IMR-90 (cell line): ENCODE measurements at regions not wholly inside any gene's neighbourhood (a gene's known extent, or its start where the extent isn't known, plus 50 kb on each side); places are given as distances from the start of the nearest gene placed in this dataset.

Experiments
- ATAC-seq: fragments of 200-7000 bp; cut with Tn5 transposase; 2 replicates; pipeline ENCODE4 v1.9.1; 2020; ENCODE audit warnings: low read depth, mild to moderate bottlenecking, moderate library complexity
- BruUV-seq: library from RNA; stranded (reverse); fragments of 400-500 nt; replicated peaks from 2 replicates; lab custom pipeline; 2021; lab: Mats Ljungman, UMichigan
- CTCF ChIA-PET: fragments of 300-600 bp; formaldehyde crosslinking; extraction: SDS; loops from one replicate; lab custom pipeline; 2021; ENCODE audit warnings: antibody characterized with exemption; lab: Yijun Ruan, JAX
- POLR2A ChIA-PET: fragments of 300-600 bp; sonication (Branson Sonifier 250); formaldehyde crosslinking; loops from one replicate; lab custom pipeline; 2022; ENCODE audit warnings: antibody characterized with exemption; ENCODE audit not compliant: unreplicated experiment; lab: Charles Lee
- DNase-seq: peaks from one replicate; pipeline ENCODE4 v3.0.0; 2013
- H2AFZ ChIP-seq: replicated peaks from 2 replicates; pipeline ENCODE3; 2013; ENCODE audit warnings: low read length, mild to moderate bottlenecking; ENCODE audit not compliant: poor library complexity
- H2AK5ac ChIP-seq: 2 replicates; pipeline ENCODE4 v1.6.1; 2013; ENCODE audit warnings: low read depth, low read length, inconsistent platforms
- H2AK9ac ChIP-seq: replicated peaks from 2 replicates; pipeline ENCODE3; 2013; ENCODE audit warnings: mild to moderate bottlenecking, low read depth, low read length, moderate library complexity; ENCODE audit not compliant: poor library complexity
- H2BK120ac ChIP-seq: 2 replicates; pipeline ENCODE4 v1.6.1; 2013; ENCODE audit warnings: low read depth, low read length, inconsistent platforms
- H2BK15ac ChIP-seq: 3 replicates; pipeline ENCODE4 v1.6.1; 2013; ENCODE audit warnings: low read depth, low read length, inconsistent platforms
- H2BK20ac ChIP-seq: 2 replicates; pipeline ENCODE4 v1.6.1; 2013; ENCODE audit warnings: low read depth, mild to moderate bottlenecking, inconsistent platforms, low read length, moderate library complexity
- H2BK5ac ChIP-seq: 2 replicates; pipeline ENCODE4 v1.6.1; 2013; ENCODE audit warnings: mild to moderate bottlenecking, low read depth, low read length, inconsistent platforms; ENCODE audit not compliant: poor library complexity, severe bottlenecking
- H3K14ac ChIP-seq: replicated peaks from 2 replicates; pipeline ENCODE4 v1.6.1; 2013; ENCODE audit warnings: low read depth, low read length, inconsistent platforms
- H3K18ac ChIP-seq: 2 replicates; pipeline ENCODE4 v1.6.1; 2013; ENCODE audit warnings: low read depth, low read length, control low read depth
- H3K23ac ChIP-seq: 2 replicates; pipeline ENCODE4 v1.6.1; 2013; ENCODE audit warnings: low read depth, low read length, inconsistent platforms
- H3K27ac ChIP-seq: 2 replicates; pipeline ENCODE4 v1.5.1; 2013; ENCODE audit warnings: mild to moderate bottlenecking, control low read depth, low read length; ENCODE audit not compliant: insufficient read depth
- H3K27me3 ChIP-seq: 2 replicates; pipeline ENCODE4 v1.6.1; 2013; ENCODE audit warnings: low read length; ENCODE audit not compliant: control insufficient read depth, insufficient read depth
- H3K36me3 ChIP-seq: 2 replicates; pipeline ENCODE4 v1.6.1; 2013; ENCODE audit warnings: low read length, mixed read lengths; ENCODE audit not compliant: control insufficient read depth, insufficient read depth
- H3K4ac ChIP-seq: 2 replicates; pipeline ENCODE4 v1.6.1; 2013; ENCODE audit warnings: low read depth, low read length, inconsistent platforms
- H3K4me1 ChIP-seq: 2 replicates; pipeline ENCODE4 v1.6.1; 2013; ENCODE audit warnings: low read length, mixed read lengths; ENCODE audit not compliant: control insufficient read depth, insufficient read depth
- H3K4me2 ChIP-seq: 2 replicates; pipeline ENCODE4 v1.6.1; 2013; ENCODE audit warnings: low read depth, mild to moderate bottlenecking, control low read depth, low read length, moderate library complexity
- H3K4me3 ChIP-seq: 2 replicates; pipeline ENCODE4 v1.5.1; 2013; ENCODE audit warnings: low read depth, mild to moderate bottlenecking, control low read depth, low read length, moderate library complexity; ENCODE audit not compliant: insufficient read depth
- H3K56ac ChIP-seq: 2 replicates; pipeline ENCODE4 v1.6.1; 2013; ENCODE audit warnings: low read length, inconsistent platforms; ENCODE audit not compliant: insufficient read depth; ENCODE audit errors: extremely low read depth
- H3K79me1 ChIP-seq, 2 experiments: 2 replicates each; pipeline ENCODE4 v1.6.1; 2013; ENCODE audit warnings: low read length in 2 of 2, inconsistent platforms in 1 of 2, low read depth in 1 of 2
- H3K9ac ChIP-seq: 2 replicates; pipeline ENCODE4 v1.6.1; 2013; ENCODE audit warnings: low read depth, low read length, control low read depth
- H3K9me1 ChIP-seq: 2 replicates; pipeline ENCODE4 v1.6.1; 2013; ENCODE audit warnings: low read length, inconsistent platforms; ENCODE audit not compliant: insufficient read depth
- H3K9me3 ChIP-seq: 2 replicates; pipeline ENCODE4 v1.6.1; 2013; ENCODE audit warnings: low read length; ENCODE audit not compliant: control insufficient read depth, insufficient read depth
- H4K20me1 ChIP-seq: 2 replicates; pipeline ENCODE4 v1.6.1; 2013; ENCODE audit warnings: low read length, inconsistent platforms; ENCODE audit not compliant: insufficient read depth
- H4K5ac ChIP-seq: 2 replicates; pipeline ENCODE4 v1.6.1; 2013; ENCODE audit warnings: mild to moderate bottlenecking, low read depth, low read length, control low read depth
- H4K8ac ChIP-seq, 2 experiments: 2 replicates each; pipeline ENCODE4 v1.6.1; 2013; ENCODE audit warnings: low read depth in 2 of 2, low read length in 2 of 2, control low read depth in 1 of 2, inconsistent platforms in 1 of 2
- H4K91ac ChIP-seq: 2 replicates; pipeline ENCODE4 v1.6.1; 2013; ENCODE audit warnings: low read depth, low read length, inconsistent platforms; ENCODE audit not compliant: insufficient read depth
- CHD1 ChIP-seq: IDR thresholded peaks from 2 replicates; pipeline ENCODE4 v1.6.1; 2012; ENCODE audit warnings: low read depth, low read length, improper control_type of control experiment
- MAFK ChIP-seq: IDR thresholded peaks from 2 replicates; pipeline ENCODE4 v1.6.1; 2012; ENCODE audit warnings: low read depth, low read length, improper control_type of control experiment
- RAD21 ChIP-seq: IDR thresholded peaks from 2 replicates; pipeline ENCODE4 v1.6.1; 2012; ENCODE audit warnings: low read length, improper control_type of control experiment
- RFX5 ChIP-seq: IDR thresholded peaks from 2 replicates; pipeline ENCODE4 v1.8.0; 2012; ENCODE audit warnings: low read depth, mild to moderate bottlenecking, low read length, moderate library complexity
- WGBS, 2 experiments: methylation state at CpG; one replicate each; pipeline versions ENCODE4 v1.1.5 to v1.1.7; 2013; ENCODE audit warnings: missing lambda C conversion rate in 2 of 2; ENCODE audit not compliant: insufficient read length in 1 of 2; ENCODE audit errors: extremely low coverage in 2 of 2; 5-methylcytosine and 5-hydroxymethylcytosine counted together
- dilution Hi-C: fragments of 300-500 bp; cut with HindIII; formaldehyde crosslinking; loops from one replicate; pipeline ENCODE4 v1.14.3; 2018; ENCODE audit warnings: low sequenced_read_pairs; ENCODE audit not compliant: unreplicated experiment
- in situ Hi-C: fragments of 300-500 bp; cut with MboI; formaldehyde crosslinking; loops from 3 replicates; pipeline ENCODE4 v1.14.3; 2019; ENCODE audit warnings: low sequenced_read_pairs, inconsistent platforms, mixed read lengths
- intact Hi-C: fragments of 100-400 bp; cut with micrococcal nuclease; formaldehyde crosslinking; loops from 2 replicates; pipeline ENCODE4 v1.10.0; 2022
- TF ChIP-seq, protein P1 (sequence below): fragments of 150-350 bp; IDR thresholded peaks from 2 replicates; pipeline ENCODE4 v1.6.1; 2017; ENCODE audit warnings: mild to moderate bottlenecking, antibody characterized with exemption, low read length, low read depth

DNA sequence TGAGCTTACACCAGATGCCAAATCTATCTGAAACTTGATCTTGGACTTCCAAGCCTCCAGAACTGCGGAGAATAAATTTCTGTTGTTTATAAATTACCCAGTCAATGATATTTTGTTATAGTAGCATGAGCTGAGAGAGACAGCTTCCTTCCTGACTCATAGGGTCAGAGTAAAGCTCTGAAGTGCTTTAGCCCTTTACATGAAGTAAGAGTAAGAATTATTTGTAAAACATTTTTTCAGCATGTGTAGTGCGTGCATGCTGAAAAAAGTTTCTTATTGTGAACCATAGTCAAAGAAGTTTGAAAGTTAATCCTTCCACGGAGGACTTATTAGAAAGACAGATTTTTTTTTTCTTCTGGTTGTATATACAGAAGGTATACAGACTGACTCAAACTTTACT is 172.4 kb downstream of the DMRT2 start:
- H3K14ac ChIP-seq, result no peak overlapping the region
- in situ Hi-C loops (no loop called here), intact Hi-C loops (no loop called here), dilution Hi-C loops (no loop called here)
- DNase-seq (peak; percentile 76), ATAC-seq (peak; percentile 65)
- H3K27me3 ChIP-seq, result no peaks in the 10 kb centered on the region
- no peak overlapping the region for H4K8ac ChIP-seq
- no peak overlapping the region for H3K9ac ChIP-seq
- H3K4me2 ChIP-seq, result no peak overlapping the region
- POLR2A ChIA-PET, result no interaction called here
- no peak overlapping the region for H4K91ac ChIP-seq
- no peaks in the 10 kb centered on the region for H3K36me3 ChIP-seq
- H3K27ac ChIP-seq, result no peak overlapping the region
- H2BK15ac ChIP-seq, result no peak overlapping the region
- H2AK9ac ChIP-seq, result no peak overlapping the region
- no peak overlapping the region for H3K4me3 ChIP-seq
- no peak overlapping the region for H2AFZ ChIP-seq
- no peak overlapping the region for H2AK5ac ChIP-seq
- no peak overlapping the region for H3K56ac ChIP-seq
- H3K9me3 ChIP-seq, result peaks cover 7% of the 10 kb centered on the region; the same call in 1 of the 2 replicates
- BruUV-seq, result no TSS peak
- no peak overlapping the region for H3K18ac ChIP-seq
- TF ChIP-seq, protein P1, sequence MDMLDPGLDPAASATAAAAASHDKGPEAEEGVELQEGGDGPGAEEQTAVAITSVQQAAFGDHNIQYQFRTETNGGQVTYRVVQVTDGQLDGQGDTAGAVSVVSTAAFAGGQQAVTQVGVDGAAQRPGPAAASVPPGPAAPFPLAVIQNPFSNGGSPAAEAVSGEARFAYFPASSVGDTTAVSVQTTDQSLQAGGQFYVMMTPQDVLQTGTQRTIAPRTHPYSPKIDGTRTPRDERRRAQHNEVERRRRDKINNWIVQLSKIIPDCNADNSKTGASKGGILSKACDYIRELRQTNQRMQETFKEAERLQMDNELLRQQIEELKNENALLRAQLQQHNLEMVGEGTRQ, result no peak
- TF ChIP-seq RAD21 (no peak), RFX5 (no peak), CHD1 (no peak), MAFK (no peak)
- H3K4me1 ChIP-seq, result no peaks in the 10 kb centered on the region
- no peak overlapping the region for H2BK20ac ChIP-seq
- no peak overlapping the region for H2BK5ac ChIP-seq
- no peaks in the 10 kb centered on the region for H3K9me1 ChIP-seq
- no peak overlapping the region for H2BK120ac ChIP-seq
- H3K4ac ChIP-seq, result no peak overlapping the region
- no CpG with 5 or more reads among the region's 3 CpGs for WGBS, 2 experiments
- no peak overlapping the region for H4K5ac ChIP-seq
- no peak overlapping the region for H3K23ac ChIP-seq
- H4K20me1 ChIP-seq, result no peaks in the 10 kb centered on the region
- H3K79me1 ChIP-seq, result no peaks in the 10 kb centered on the region
- CTCF ChIA-PET, result interaction anchor here (0.6 kb wide), 1 partner anchor 865 kb away, joined by 6 read pairs; no protein-coding TSS in a partner anchor
